Mesenteric fat pad (tissue), 1 donor: ENCODE measurements at regions not wholly inside any gene's neighbourhood (a gene's known extent, or its start where the extent isn't known, plus 50 kb on each side); places are given as distances from the start of the nearest gene placed in this dataset.
"Not testable (repeated sequence)": the region's sequence is repeated elsewhere in the genome, so short reads cannot be mapped to it uniquely, and the experiment has no call there.

Experiments
- DNase-seq: peaks from one replicate; pipeline ENCODE4 v3.0.0-alpha.2; 2020; ENCODE audit warnings: low spot score
- donor health status: DM: yes; HTN: yes; CAD: no.

DNA sequence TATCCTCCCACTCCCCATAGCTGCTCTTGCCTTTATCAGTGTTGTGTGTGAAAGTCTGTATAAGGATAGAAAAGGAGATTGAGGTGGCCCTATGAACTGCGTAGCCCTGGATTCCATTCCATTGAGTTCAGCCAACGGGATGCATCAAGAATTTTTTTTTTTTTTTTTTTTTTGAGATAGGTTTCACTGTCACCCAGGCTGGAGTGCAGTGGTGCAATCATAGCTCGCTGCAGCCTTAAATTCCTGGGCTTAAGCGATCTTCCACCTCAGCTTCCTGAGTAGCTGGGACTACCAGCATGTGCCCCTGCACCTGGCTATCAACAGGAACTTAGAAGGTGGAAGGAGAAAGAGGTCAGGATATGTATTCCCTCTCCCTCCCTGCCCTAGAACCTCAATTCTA is 187.2 kb upstream of the SPRY1 start:
- no peak for DNase-seq

DNA sequence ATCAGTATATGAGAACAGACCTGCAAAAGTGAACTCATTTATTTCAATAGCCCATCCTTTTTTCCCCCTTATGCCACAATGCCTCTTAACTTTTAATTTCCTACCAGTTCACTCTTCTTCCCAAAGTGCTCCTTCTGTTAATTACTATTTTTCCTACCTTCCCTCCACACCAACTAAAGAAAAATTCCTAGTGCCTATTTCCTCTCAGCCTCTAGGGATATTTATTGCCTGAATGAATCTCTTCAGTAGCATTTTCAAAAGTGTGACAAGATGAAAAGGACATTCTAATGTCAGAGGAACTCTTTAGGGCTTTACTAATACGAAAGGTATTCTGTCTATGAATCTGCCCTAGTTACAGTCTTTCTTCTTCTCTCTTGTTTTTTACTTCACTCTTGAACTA is 181.1 kb upstream of the SPRY1 start:
- no peak for DNase-seq

DNA sequence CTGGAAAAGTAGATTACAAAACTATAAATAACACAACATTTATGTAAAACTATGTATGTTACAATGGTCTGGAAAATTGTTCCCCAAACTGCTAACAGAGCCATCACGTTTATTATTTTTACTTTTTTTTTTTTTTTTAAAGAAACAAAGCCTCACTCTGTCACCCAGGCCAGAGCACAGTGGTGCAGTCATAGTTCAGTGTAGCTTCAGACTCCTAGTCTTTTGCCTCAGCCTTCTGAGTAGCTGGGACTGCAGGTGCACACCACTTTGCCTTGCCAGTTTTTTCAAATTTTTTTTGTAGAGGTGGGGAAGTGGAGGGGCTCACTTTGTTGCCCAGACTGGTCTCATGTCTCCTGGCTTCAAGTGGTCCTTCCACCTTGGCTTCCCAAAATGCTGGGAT is 180.1 kb upstream of the SPRY1 start:
- DNase-seq, result no peak

DNA sequence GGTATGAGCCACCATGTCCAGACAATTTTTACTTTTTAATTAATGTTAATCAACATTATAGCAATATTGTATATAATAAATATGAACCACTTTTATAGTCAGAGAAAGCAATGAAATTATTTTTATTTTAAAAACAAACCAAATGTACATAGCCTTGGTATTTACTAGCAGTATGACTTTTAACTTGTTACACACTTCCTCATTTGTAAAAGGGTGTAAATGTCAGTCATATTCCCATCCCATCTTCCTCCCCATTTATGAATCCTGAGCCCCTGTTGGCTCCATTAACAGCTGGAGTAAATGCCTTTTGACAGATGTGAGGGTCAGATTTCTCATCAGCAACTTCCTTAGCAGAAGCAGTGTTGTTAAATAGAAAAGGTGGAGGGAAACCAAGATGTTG is 179.6 kb upstream of the SPRY1 start:
- no peak for DNase-seq

DNA sequence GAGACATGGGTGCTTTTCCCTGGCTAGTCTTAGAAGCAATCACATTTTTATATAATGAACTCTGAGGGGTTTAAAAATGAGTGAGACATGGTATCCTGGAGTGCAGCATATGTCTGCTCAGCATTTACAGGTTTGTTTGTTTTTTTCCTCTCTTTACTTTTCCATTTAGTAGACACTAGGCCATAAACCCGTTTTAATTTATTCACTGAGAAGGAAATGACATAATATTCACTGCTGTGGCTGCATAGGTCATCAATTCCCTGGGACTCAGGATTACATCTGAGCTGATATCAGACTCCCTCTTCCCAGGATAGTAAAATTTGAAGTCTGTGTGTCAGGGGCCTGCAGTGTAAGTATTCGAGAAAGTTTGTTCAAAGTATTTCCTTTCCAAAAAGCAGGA is 178.9 kb upstream of the SPRY1 start:
- no peak for DNase-seq

DNA sequence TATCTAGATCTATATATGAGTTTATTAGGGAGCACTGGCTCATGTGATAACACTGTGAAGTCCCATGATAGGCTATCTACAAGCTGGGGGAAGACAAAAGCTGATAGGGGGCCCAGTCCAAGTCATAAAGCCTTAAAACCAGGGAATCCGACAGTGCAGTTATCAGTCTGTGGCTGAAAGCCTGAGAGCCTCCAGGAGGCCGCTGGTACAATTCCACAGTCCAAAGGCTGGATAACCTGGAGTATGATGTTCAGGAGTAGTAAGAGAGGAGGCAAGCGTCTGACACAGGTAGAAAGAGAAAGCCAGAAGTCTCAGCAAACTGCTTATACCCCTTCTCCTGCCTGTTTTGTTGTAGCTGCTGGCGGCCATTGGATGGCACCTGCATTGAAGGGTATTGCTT is 177.6 kb upstream of the SPRY1 start:
- DNase-seq, result no peak

DNA sequence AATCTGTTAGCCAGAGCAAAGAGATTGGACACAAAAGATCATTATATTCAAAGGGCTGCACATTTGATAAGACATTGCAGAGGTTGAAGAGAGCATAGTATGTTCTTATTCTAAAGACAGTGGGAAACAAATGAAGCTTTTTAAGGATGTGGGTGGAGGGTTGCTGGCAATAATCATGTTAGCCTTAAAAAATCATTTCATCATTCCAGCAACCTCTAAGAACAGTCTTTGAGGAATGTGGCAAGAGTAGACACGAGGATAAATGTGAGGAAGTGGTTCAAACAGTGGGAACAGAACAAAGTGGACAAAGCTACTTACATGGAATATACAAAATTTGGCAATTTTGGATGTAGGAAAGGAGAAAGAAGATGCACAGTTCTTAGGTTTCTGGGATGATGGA is 167.3 kb upstream of the SPRY1 start:
- DNase-seq, result no peak

DNA sequence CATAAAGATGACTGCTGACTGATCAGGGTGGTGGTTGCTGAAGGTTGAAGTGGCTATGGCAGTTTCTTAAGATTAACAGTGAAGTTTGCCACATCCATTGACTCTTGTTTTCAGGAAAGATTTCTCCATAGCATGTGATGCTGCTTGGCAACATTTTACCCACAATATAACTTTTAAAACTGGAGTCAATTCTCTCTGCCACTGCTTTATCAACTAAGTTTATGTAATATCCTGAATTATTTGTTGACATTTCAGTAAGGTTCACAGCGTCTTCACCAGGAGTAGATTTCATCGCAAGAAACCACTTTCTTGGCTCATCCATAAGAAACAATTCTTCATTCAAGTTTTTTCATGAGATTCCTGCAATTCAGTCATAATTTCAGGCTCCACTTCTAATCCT is 166.5 kb upstream of the SPRY1 start:
- no peak for DNase-seq

DNA sequence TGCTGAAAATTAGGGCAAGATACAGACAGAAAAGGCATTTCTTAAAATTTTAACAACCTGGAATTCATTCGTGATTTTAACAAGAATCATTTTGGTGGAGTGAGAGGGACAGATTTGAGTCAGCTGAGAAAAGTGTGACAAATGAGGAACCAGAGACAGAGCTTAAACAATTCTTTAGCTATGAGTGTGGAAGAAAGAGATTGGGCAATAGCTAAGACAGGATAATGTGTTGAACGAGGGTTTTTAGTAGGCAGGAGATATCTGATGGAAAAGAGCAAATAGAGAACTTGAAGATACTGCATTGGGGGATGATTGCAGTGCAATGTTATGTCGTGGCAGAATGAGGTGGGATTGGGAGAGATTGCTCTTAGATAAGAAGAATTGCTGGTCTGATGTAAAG is 164.2 kb upstream of the SPRY1 start:
- DNase-seq, result no peak

DNA sequence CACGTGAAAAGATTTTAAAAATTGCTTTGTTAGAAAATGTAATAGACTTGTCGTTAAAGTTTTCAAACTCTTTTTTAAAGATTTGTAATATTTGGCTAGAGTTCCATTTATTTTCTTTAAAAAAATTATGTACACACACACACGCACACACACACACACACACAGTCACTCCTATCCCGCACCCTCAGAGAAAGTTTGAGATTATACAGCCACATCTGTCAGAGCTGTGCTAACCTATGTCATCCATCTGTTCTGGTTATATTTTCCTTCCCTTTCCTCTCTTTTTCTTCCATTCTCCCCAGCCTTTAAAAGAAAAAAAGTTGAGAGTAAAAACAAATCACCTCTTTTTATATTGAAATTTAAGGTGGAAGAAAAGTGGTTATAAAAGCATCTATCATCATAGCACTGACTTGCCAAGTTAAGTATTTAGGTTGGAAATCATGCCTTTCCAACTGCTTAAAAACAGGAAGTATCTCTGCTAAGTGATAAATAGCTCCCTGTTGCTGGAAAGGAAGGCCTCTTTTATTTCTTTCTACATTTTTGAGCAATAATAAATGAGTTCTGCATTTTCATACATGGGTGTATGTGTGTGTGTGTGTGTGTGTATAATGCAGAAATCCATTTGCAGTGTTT is 163.3 kb upstream of the SPRY1 start:
- DNase-seq, result no peak

DNA sequence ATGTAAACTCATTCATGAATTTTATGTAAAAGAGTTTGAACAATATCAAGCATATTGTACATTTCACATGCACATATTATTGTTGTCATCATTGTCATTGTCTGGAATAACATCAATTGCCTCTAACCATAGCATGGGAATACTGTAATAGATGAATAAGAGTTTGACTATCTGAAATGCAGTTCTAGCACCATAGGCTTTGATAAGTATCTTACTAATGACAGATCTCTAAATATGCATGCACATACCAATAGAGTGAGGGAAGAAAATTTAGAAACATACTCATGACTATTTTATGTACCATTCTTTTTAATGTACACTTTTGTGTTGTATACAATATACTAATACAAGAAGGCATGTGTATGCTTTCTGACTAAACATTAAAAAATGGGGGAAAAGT is 161.6 kb upstream of the SPRY1 start:
- DNase-seq, result no peak

DNA sequence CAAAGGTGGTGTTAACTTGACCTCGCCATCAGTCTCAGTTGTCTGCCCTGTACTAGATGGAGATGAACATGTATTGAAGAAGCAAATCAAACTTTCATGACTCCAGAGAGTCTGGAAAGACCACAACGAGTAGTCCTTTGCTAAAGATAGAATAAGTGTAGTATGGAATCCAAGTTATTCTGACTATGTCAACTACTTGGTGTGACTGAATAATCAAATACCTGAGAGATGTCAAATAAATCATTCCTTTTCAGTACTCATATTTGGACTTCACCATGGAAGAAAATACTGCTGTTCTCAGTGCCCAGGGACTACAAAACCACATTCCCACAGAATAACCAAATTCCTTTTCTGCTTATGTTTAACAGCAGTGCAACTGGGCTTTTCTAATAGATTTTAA is 161.2 kb upstream of the SPRY1 start:
- DNase-seq, result no peak

DNA sequence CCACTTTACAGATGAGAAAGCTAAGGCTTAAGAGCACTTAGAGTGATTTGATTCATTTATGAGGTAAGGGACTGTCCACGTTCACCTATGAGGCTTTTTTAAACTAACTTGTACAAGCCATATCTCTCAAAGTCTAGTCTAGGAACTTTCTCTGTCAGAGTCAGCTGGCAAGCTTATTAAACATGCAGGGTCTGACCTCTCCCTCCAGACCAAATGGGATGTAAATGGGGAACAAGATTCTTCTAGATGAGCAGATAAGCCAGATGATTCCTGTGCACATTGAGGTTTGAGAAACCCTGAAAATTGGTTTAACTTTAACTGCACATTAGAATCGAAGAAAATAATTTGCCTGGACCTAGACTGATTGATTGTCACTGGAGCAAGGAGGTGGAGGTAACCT is 160.0 kb upstream of the SPRY1 start:
- no peak for DNase-seq

DNA sequence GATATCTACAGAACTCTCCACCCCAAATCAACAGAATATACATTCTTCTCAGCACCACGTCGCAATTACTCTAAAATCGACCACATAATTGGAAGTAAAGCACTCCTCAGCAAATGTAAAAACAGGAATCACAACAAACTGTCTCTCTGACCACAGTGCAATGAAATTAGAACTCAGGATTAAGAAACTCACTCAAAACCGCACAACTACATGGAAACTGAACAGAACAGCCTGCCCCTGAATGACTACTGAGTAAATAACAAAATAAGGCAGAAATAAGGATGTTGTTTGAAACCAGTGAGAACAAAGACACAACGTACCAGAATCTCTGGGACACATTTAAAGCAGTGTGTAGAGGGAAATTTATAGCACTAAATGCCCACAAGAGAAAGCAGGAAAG is 156.3 kb upstream of the SPRY1 start:
- not testable (repeated sequence) for DNase-seq

DNA sequence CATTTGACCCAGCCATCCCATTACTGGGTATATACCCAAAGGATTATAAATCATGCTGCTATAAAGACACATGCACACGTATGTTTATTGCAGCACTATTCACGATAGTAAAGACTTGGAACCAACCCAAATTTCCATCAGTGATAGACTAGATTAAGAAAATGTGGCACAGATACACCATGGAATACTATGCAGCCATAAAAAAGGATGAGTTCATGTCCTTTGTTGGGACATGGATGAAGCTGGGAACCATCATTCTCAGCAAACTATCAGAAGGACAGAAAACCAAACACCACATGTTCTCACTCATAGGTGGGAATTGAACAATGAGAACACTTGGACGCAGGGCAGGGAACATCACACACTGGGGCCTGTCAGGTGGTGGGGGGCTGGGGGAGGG is 153.4 kb upstream of the SPRY1 start:
- not testable (repeated sequence) for DNase-seq

DNA sequence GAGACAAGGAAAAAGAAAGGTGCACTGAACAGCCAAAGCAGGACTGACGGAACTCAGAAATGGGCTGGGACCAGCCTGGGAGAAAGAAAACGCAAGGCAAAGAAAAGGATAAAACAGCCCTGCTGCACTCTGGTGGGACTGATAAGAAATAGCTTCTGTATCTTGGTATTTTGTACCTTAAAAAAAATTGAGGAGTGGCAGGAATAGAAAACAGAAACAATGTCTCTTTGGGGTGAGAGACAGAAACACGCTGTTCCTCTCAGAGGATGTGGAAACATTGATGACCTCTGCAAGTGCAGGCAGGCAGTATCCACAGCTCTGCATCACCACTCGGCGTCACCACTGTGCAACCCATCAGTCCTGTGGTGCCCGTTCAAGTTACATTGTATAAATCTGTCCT is 152.5 kb upstream of the SPRY1 start:
- no peak for DNase-seq

DNA sequence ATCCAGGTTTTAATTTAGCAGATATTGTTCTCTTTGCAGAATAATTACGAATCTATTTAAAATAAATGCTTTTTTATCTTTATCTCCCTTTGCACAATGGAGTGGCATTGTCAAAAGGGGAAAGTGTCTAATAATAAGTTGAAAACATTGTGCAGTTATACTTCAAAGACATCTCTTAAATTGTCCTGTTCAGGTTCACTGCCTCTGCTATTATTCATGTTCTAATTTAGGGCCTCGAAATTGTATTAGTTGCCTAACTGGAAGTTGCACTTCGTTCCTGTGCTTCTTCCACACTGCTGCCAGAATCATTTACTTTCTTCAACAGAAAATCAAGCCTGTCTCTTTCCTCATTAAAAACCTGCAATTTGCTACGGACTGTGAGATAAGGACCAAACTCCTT is 150.5 kb upstream of the SPRY1 start:
- no peak for DNase-seq

DNA sequence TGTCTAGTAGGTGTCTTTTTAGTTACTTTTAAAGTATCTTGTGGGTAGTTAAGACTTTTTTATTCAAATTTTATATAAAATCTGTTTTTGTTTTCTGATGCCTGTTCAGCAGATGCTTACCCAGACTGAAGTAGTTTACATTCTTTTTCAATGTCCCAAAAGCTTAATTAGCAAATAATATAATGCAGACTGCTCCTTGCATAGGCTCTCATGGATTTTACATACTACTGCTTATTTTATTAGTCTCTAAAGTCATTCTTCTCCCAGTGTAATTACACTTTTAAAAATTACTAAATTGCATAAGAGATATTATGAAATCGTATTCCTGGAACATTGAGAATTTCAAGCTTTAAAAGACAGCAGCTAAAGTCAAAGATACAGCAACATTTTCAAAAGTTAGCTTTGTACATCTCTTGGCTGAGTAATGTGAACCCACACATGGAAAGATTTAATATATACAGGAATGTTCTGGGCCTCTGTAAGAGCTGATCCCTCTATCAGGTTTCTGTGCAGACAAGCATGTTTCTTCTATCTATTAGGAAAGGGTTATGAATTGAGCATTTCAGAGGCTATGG is 148.4 kb upstream of the SPRY1 start:
- DNase-seq, result no peak

DNA sequence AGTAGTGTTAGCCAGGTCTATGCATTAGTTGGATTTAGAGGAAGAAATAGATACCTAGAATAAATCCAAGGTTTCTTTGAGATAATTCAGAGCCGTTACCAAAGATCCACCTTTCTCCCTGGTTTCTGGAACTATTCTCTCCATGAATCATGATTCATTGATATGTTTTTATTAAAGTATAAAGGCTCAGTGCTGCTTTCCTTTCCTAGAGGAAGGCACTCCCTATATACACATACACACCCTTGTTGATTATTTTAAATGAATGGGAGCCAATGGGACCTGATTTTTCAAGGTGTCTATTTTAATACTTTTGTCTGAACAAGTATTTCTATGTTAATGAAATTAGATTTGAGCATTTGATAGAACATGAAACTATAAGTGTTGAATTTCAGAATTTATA is 146.8 kb upstream of the SPRY1 start:
- no peak for DNase-seq

DNA sequence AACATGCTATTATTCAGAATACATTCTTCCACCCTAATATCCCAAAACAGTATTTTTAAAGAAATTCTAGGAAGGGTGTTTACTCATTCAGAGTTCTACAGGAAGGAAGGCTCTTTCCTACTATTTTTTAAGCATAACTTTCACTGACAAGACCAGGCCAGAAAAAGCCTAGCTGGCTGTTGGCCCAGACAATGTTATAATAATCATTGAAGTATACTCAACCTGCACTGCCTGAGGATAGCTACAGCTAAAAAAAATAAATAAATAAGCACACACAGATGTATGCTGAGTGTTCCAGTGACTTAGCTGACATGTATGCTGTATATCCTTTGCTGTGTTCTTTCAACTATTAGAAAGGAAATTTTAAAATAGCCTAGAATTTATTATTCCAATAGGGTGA is 145.8 kb upstream of the SPRY1 start:
- no peak for DNase-seq

DNA sequence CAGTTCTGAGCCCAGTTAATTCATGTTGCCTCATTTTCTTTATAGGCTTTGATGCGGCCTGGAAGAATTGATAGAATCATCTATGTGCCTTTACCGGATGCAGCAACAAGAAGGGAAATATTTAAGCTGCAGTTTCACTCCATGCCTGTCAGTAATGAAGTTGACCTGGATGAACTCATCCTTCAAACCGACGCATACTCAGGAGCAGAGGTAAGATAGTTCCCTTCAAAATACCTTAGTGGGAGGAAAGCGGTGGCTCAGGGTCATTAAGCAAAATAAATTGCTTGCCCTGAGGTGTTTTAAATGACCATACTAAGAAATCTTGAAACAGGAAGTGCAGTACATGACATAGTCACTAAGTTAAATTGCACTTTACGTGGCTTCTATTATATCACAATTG is 140.6 kb upstream of the SPRY1 start:
- DNase-seq, result no peak

DNA sequence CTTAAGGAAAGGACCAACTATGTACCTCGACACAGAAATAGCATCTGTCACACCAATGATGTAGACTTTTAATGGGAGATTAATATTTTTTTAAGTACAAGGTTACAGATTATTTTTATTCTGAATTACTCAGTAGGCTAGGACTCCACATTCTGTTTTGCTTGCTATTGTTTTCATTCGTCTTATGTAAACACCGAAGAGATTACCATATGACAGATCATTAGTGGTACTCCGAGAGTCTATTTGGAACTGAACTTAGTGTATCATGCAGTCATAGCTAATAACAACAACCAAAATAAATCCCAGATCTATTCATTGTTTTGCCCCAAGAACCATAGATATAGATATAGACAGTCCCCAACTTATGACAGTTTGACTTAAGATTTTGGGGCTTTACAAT is 139.7 kb upstream of the SPRY1 start:
- DNase-seq, result no peak

DNA sequence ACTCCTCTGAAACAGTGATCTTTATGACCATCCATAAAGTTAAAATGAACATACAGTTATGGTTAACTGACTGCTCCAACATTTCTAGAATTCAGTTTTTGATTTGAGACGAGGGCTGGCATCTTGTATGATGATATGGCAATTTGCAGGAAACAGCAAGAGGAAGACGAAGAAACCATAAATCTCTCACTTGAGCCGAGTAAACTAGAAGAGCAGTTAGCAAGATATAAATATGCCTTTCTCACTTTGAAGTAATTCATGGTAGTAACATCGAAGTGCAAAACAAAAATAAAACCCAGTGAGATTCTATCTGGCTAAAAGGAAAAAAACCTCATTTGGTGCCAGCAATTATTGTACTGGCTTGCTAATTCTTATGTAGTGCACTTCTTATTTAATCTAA is 139.0 kb upstream of the SPRY1 start:
- no peak for DNase-seq
